ENCODE measurements at regions not wholly inside any gene's neighbourhood (a gene's known extent, or its start where the extent isn't known, plus 50 kb on each side); places are given as distances from the start of the nearest gene placed in this dataset.

GRCh38 chr5:1707467-1707866 lies 92.2 kb downstream of the MRPL36 start:
- Histone ChIP-seq H3K4me3 (replicated peaks; ENCODE audit: low read depth, low read length) (no peak overlapping the region), H3K27me3 (replicated peaks; ENCODE audit: control insufficient read depth, insufficient read depth, low read length) (peaks cover 2% of the 10 kb centered on the region; the same call in 1 of the 2 replicates), H3K36me3 (ENCODE audit: control insufficient read depth, insufficient read depth, low read length) (no peaks in the 10 kb centered on the region)
- no peak for TF ChIP-seq CTCF (IDR thresholded peaks at IDR 0.05; ENCODE audit: insufficient read depth, low read length, poor library complexity, severe bottlenecking)
- no peak for DNase-seq (ENCODE audit: extremely low read depth, insufficient read length)

DNA sequence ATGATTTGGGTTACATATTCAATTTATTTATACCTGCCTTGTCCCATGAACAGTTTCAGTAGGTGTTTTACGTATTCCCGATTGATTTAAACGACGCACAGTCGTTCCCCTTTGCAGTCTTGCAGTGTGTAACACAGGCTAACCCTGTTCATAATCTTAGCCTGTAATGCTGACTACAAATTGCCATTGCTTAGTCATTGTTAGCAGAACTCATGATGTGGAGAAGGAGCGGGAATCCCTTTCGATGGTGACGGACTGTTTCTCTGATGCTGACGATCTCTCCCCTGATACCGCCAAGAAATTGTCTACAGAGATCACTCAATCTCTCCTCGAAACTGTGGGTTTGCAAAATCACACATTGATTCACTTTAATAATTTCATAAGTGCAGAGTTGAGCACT lies 93.2 kb downstream of the MRPL36 start:
- Histone ChIP-seq H3K4me3 (replicated peaks; ENCODE audit: low read depth, low read length) (no peak overlapping the region), H3K27me3 (replicated peaks; ENCODE audit: control insufficient read depth, insufficient read depth, low read length) (peaks cover 2% of the 10 kb centered on the region; the same call in 1 of the 2 replicates), H3K36me3 (ENCODE audit: control insufficient read depth, insufficient read depth, low read length) (no peaks in the 10 kb centered on the region)
- no peak for DNase-seq (ENCODE audit: extremely low read depth, insufficient read length)
- TF ChIP-seq CTCF (IDR thresholded peaks at IDR 0.05; ENCODE audit: insufficient read depth, low read length, poor library complexity, severe bottlenecking), result no peak

- no peaks in the 10 kb centered on the region for H3K36me3 ChIP-seq (ENCODE audit: control insufficient read depth, insufficient read depth, low read length)
- no peak for TF ChIP-seq CTCF (IDR thresholded peaks at IDR 0.05; ENCODE audit: insufficient read depth, low read length, poor library complexity, severe bottlenecking)
- H3K27me3 ChIP-seq (replicated peaks; ENCODE audit: control insufficient read depth, insufficient read depth, low read length), result peaks cover 2% of the 10 kb centered on the region; the same call in 1 of the 2 replicates
- no peak overlapping the region for H3K4me3 ChIP-seq (replicated peaks; ENCODE audit: low read depth, low read length)
- no peak for DNase-seq (ENCODE audit: extremely low read depth, insufficient read length)
These were observed 93.6 kb downstream of the MRPL36 start for GRCh38 chr5:1706021-1706420.

DNA sequence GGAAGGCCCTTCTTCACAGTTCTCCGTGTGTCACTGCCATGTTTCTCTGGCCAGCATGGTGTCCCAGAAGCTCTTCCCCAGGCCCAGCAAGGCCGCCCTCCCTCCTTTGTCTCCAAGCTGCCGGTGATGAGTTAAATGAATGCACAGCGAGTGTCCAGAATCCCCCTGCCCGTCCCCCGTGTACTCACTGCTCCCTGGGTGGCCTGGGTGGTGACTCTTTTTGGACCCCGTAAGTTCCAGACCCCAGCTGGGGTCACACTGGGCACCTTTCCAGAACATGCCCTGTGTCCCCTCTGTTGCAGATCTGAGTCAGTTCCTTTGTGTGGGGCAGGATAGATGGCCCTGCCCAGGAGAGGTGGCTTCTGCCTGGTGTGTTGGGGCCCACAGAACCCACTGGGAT lies 95.0 kb downstream of the MRPL36 start:
- no peak for TF ChIP-seq CTCF (IDR thresholded peaks at IDR 0.05; ENCODE audit: insufficient read depth, low read length, poor library complexity, severe bottlenecking)
- no peak for DNase-seq (ENCODE audit: extremely low read depth, insufficient read length)
- Histone ChIP-seq H3K27me3 (replicated peaks; ENCODE audit: control insufficient read depth, insufficient read depth, low read length) (peaks cover 2% of the 10 kb centered on the region; the same call in 1 of the 2 replicates), H3K36me3 (ENCODE audit: control insufficient read depth, insufficient read depth, low read length) (no peaks in the 10 kb centered on the region), H3K4me3 (replicated peaks; ENCODE audit: low read depth, low read length) (no peak overlapping the region)

DNA sequence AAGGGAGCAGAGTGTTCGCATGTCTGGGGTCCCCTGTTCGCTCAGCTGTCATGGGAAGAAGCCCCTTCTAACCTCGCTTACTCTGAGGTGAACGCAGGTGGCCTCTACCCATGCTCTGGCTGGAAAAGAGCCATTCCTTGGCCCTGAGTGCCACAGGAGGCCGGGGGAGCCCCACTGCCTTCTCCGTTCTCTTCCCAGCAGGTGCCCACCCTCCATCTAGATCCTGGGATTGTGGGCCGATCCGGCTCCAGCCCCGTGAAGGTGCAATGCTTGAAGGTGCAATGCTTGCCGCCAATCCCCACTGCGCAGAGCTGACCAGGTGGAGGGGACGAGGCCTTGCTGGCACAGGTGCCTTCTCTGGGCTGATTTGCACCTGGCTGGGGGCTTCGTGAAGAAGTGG lies 95.4 kb downstream of the MRPL36 start:
- DNase-seq (ENCODE audit: extremely low read depth, insufficient read length), result no peak
- TF ChIP-seq CTCF (IDR thresholded peaks at IDR 0.05; ENCODE audit: insufficient read depth, low read length, poor library complexity, severe bottlenecking), result no peak
- no peak overlapping the region for H3K4me3 ChIP-seq (replicated peaks; ENCODE audit: low read depth, low read length)
- H3K27me3 ChIP-seq (replicated peaks; ENCODE audit: control insufficient read depth, insufficient read depth, low read length), result peaks cover 2% of the 10 kb centered on the region; the same call in 1 of the 2 replicates
- H3K36me3 ChIP-seq (ENCODE audit: control insufficient read depth, insufficient read depth, low read length), result no peaks in the 10 kb centered on the region
